ENCODE measurements at regions not wholly inside any gene's neighbourhood (a gene's known extent, or its start where the extent isn't known, plus 50 kb on each side); places are given as distances from the start of the nearest gene placed in this dataset.
"Not testable (repeated sequence)": the region's sequence is repeated elsewhere in the genome, so short reads cannot be mapped to it uniquely, and the experiment has no call there.

- DNase-seq: no peak
Observed at GRCh38 chr4:116275006-116275405, 810.4 kb downstream of the TRAM1L1 start.

GRCh38 chr4:116272336-116272735 lies 813.0 kb downstream of the TRAM1L1 start:
- no peak for DNase-seq

- not testable (repeated sequence) for DNase-seq
Observed at GRCh38 chr4:116260931-116261330, 824.4 kb downstream of the TRAM1L1 start.

GRCh38 chr4:116244771-116245170 lies 840.6 kb downstream of the TRAM1L1 start:
- DNase-seq: no peak

DNA sequence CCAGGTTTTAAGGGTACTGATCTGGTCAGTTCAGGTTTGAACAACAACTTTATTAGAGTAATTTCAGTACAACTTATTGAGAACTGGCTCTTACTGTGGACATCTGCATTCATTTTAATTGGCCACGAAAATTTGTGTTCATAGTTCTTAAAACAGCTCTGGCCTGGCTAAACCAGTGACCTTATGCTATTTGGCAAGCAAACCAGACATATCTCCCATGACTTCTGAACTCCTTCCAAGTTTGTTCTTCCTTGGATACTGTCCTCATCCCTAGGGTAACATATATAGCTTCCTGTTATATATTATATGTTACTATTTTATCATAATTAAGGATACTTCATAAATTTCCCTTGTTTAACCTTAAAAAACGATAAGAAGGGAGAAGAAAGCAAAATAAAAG lies 841.9 kb downstream of the TRAM1L1 start:
- no peak for DNase-seq

GRCh38 chr4:116233971-116234370 lies 851.4 kb downstream of the TRAM1L1 start:
- no peak for DNase-seq

- DNase-seq: not testable (repeated sequence)
Observed at GRCh38 chr4:116231999-116232398, 853.4 kb downstream of the TRAM1L1 start.

- DNase-seq: no peak
Observed at GRCh38 chr4:116229420-116229819, 856.0 kb downstream of the TRAM1L1 start.

- DNase-seq: no peak
Observed at GRCh38 chr4:116223040-116223732, 862.2 kb downstream of the TRAM1L1 start.

- DNase-seq: no peak
Observed at GRCh38 chr4:116217781-116218180, 867.6 kb downstream of the TRAM1L1 start.

DNA sequence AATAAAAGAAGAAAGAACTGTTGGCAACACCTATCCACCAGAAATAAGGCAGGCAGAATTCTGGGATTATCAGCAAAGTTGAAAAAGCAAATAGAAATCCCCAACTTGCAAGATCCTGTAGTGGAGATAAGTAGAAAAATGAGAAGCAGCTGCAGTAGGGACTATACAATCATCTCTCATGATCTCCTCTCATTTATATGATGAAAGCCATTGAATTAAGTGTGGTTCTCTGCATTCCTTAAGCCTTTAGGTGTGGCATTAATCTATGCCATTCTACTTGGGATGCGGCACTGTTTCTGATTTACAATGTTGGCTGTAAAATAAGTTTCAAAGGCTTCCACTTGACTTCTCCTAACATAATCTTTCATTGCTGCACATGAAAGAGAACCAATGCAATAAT lies 869.8 kb downstream of the TRAM1L1 start:
- no peak for DNase-seq

DNA sequence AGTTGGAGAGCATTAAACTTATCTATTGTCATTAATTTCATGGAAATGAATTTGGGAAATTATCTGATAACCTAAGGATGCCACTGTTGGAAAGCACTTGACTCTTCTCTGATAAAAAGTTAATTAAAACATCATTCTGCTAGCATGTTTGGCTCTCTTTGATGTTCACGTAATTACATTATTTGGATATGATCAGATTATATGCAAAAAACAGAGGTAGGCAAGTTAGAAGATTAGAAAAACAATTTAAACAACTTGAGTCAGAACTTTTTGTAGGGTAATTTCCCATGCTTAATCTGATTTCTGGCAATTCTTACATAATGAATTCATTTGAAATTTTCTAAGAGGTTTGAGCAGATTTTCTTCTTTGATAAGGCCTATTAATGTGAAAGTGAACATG lies 882.9 kb downstream of the TRAM1L1 start:
- no peak for DNase-seq

- DNase-seq: no peak
Observed at GRCh38 chr4:116197317-116197809, 888.0 kb downstream of the TRAM1L1 start.

- DNase-seq: no peak
Observed at GRCh38 chr4:116183241-116183640, 902.1 kb downstream of the TRAM1L1 start.

GRCh38 chr4:116180157-116180601 lies 905.2 kb downstream of the TRAM1L1 start:
- DNase-seq: peak in 1 of 2 experiments; percentile 19

- not testable (repeated sequence) for DNase-seq
Observed at GRCh38 chr4:116151371-116151770, 934.0 kb downstream of the TRAM1L1 start.

DNA sequence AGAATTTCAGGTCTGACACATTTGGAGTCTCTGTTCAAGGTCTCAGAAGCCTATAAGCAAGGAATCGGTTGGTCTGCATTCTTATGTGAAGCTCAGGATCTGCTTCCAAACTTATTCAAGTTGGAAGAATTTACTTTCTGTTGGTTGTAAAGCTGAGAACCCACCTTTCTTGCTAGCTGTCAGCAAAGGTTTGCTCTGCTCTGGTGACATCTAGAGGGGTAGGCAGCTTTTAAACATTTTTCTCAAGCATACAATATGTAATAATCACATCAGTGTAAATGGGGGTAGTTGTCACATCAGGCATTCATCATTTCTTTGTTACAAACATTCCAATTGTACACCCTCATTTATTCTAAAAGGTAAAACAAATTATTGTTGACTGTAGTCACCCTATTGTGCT lies 935.2 kb downstream of the TRAM1L1 start:
- no peak for DNase-seq

GRCh38 chr4:116143198-116143597 lies 942.2 kb downstream of the TRAM1L1 start:
- DNase-seq: no peak

GRCh38 chr4:116132946-116133345 lies 952.4 kb downstream of the TRAM1L1 start:
- no peak for DNase-seq

DNA sequence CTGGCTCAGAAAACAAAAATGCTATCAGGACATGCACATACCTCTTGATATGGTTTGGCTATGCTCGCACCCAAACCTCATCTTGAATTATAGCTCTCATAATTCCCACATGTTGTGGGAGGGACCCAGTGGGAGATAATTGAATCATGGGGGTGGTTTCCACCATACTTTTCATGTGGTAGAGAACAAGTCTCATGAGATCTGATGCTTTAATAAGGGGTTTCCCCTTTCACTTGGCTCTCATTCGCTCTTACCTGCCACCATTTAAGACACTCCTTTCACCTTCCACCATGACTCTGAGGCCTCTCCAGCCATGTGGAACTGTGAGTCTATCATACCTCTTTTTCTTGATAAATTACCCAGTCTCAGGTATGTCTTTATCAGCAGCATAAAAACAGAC lies 958.6 kb downstream of the TRAM1L1 start:
- no peak for DNase-seq

GRCh38 chr4:116122124-116122523 lies 963.3 kb downstream of the TRAM1L1 start:
- DNase-seq: no peak

DNA sequence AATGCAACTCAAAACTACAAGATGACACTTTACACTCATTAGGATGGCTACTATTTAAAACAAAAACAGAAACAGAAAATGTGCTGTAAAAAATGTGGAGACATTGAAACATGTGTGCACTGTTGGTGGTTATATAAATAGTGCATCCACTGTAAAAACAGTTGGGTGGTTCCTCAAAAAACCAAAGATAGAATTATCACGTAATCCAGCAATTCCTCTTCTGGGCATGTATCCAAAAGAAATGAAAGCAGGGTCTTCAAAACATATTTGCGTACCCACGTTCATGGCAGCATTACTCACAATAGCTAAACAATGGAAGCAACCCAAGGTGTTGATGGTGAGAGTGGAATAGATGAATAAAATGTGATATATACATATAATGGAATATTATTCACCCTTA lies 967.2 kb downstream of the TRAM1L1 start:
- no peak for DNase-seq

DNA sequence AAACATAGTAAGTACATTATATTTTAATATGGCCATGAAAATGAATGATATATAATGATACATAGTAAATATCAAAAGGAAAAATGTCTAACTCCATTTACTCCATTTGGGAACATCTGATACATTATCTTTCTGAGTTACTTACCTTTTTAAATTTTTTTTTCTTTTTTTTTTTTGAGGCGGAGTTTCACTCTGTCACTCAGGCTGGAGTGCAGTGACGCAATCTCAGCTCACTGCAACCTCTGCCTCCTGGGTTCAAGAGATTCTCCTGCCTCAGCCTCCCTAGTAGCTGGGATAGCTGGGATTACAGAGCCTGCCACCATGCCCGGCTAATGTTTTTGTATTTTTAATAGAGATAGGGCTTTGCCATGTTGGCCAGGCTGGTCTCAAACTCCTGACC lies 972.5 kb downstream of the TRAM1L1 start:
- DNase-seq: not testable (repeated sequence)

GRCh38 chr4:116110713-116111112 lies 974.7 kb downstream of the TRAM1L1 start:
- no peak for DNase-seq

- DNase-seq: no peak
Observed at GRCh38 chr4:116108606-116109005, 976.8 kb downstream of the TRAM1L1 start.
